ENCODE measurements at regions not wholly inside any gene's neighbourhood (a gene's known extent, or its start where the extent isn't known, plus 50 kb on each side); places are given as distances from the start of the nearest gene placed in this dataset.

DNA sequence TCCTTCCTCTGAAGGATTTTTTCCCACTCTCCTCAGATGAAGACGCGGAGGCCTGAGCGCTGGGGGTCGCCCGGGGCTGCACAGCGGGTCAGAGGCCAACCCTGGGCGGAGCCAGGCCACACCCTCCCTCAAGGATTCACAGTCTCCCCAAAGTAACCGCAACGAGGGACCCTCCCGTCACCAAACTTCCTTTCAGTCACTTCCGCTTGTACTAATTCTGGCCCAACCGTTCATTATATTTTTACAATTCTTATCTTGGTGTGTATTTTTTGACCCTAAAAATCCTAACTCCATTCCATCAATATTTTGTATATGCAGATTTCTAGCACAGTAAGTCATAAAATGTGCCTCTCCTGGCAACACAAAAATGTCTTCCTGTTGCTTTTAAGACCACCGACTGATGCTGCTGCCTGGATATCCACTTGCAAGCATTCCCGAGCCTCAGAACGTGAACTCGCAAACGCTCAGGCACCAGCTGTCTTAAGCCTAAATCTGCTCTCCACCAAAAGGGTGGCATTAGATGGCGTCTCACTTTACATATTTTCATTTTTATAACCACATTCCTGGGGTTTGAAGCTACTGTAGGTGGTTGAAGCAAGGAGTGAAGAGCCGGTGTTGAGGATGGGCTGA lies 128.0 kb downstream of the DLL1 start:
- no peaks in the 10 kb centered on the region for H3K9me3 ChIP-seq (ENCODE audit: control insufficient read depth, low read length)
- WGBS: 88% methylated on average over 15 of the region's 19 CpGs
- DNase-seq: no peak
- no peak overlapping the region for H3K23ac ChIP-seq (ENCODE audit: low read length in 2 of 2)
- H3K4me2 ChIP-seq (ENCODE audit: low read length, poor library complexity, severe bottlenecking): no peak overlapping the region
- H2BK5ac ChIP-seq (ENCODE audit: low read depth, low read length, poor library complexity, severe bottlenecking): no peak overlapping the region
- H3K9ac ChIP-seq (ENCODE audit: low read length): no peak overlapping the region
- no peak overlapping the region for H3K4me3 ChIP-seq (ENCODE audit: insufficient read depth in 1 of 2, low read depth in 1 of 2, low read length in 2 of 2)
- H3K4me1 ChIP-seq (ENCODE audit: control insufficient read depth, insufficient read depth, low read depth, low read length): no peaks in the 10 kb centered on the region
- H3K14ac ChIP-seq (ENCODE audit: low read length in 2 of 2): no peak overlapping the region
- no peak overlapping the region for H2AFZ ChIP-seq (ENCODE audit: low read depth, low read length)
- no peak overlapping the region for H3K18ac ChIP-seq (ENCODE audit: low read depth in 1 of 2, low read length in 2 of 2)
- no peak overlapping the region for H2BK15ac ChIP-seq (ENCODE audit: low read depth, poor library complexity, severe bottlenecking)
- H3K27ac ChIP-seq (ENCODE audit: low read length, poor library complexity, severe bottlenecking): no peak overlapping the region
- H2BK120ac ChIP-seq (ENCODE audit: low read depth, low read length): no peak overlapping the region
- H3K36me3 ChIP-seq (ENCODE audit: control insufficient read depth in 1 of 2, insufficient read depth in 2 of 2, low read depth in 1 of 2, low read length in 2 of 2): peaks cover 0 to 4% of the 10 kb centered on the region in 2 experiments
- H4K8ac ChIP-seq (ENCODE audit: low read length): no peak overlapping the region
- H2AK5ac ChIP-seq (ENCODE audit: low read length, severe bottlenecking): no peak overlapping the region
- H3K4ac ChIP-seq (ENCODE audit: low read depth in 1 of 2, low read length in 2 of 2): no peak overlapping the region
- peaks cover 0 to 41% of the 10 kb centered on the region in 2 experiments for H3K27me3 ChIP-seq (ENCODE audit: control insufficient read depth in 1 of 2, insufficient read depth in 1 of 2, low read length in 2 of 2)
- no peaks in the 10 kb centered on the region for H3K79me1 ChIP-seq (replicated peaks; ENCODE audit: low read length, poor library complexity, severe bottlenecking)
- no peak overlapping the region for H2BK12ac ChIP-seq (ENCODE audit: low read length in 2 of 2)
- no peak overlapping the region for H4K91ac ChIP-seq (ENCODE audit: low read length)

DNA sequence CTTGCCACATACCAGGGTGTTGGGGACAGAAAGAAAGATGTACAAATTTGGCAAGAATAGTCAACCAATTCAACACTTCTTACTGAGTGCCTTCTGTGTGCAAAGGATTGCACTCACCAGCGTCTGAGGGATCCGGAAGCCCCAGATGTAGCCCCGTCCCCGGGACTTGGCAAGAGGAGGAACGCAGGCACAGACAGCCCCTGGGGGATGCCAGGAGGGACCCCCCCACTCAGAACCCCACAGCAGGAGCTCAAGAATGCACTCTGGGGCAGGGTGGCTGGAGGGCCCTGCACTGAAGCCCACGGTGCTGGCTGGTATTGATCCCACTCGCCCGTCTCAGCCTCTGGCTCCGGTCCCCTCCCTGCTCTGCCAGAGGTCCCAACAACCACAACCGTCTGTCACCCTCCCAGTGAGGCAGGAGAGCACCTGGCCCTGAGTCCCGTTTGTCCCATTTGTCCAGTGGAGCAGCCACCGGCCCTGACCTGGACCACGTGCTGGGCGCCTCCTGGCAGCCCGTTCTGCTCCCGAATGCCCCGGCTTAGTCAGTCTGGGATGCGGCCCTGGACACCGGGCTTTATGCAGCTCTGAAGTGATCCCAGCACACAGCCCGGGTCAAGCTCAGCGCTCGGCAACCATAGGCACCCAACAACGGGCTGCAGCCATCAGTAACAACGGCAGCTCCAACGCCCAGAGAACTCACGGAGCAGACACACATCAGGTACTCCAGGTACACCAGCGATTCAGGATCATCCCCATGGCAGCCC lies 128.7 kb downstream of the DLL1 start:
- WGBS: 93% methylated on average over 27 of the region's 27 CpGs
- no peak overlapping the region for H3K9ac ChIP-seq (ENCODE audit: low read length)
- no peaks in the 10 kb centered on the region for H3K9me3 ChIP-seq (ENCODE audit: control insufficient read depth, low read length)
- no peak overlapping the region for H3K4me3 ChIP-seq (ENCODE audit: insufficient read depth in 1 of 2, low read depth in 1 of 2, low read length in 2 of 2)
- H3K36me3 ChIP-seq (ENCODE audit: control insufficient read depth in 1 of 2, insufficient read depth in 2 of 2, low read depth in 1 of 2, low read length in 2 of 2): peaks cover 0 to 4% of the 10 kb centered on the region in 2 experiments
- H4K8ac ChIP-seq (ENCODE audit: low read length): no peak overlapping the region
- no peak overlapping the region for H3K4me2 ChIP-seq (ENCODE audit: low read length, poor library complexity, severe bottlenecking)
- no peak overlapping the region for H2BK5ac ChIP-seq (ENCODE audit: low read depth, low read length, poor library complexity, severe bottlenecking)
- H3K4ac ChIP-seq (ENCODE audit: low read depth in 1 of 2, low read length in 2 of 2): no peak overlapping the region
- H2BK15ac ChIP-seq (ENCODE audit: low read depth, poor library complexity, severe bottlenecking): no peak overlapping the region
- H3K23ac ChIP-seq (ENCODE audit: low read length in 2 of 2): no peak overlapping the region
- H3K4me1 ChIP-seq (ENCODE audit: control insufficient read depth, insufficient read depth, low read depth, low read length): no peaks in the 10 kb centered on the region
- no peak for DNase-seq
- H3K79me1 ChIP-seq (replicated peaks; ENCODE audit: low read length, poor library complexity, severe bottlenecking): no peaks in the 10 kb centered on the region
- H2AK5ac ChIP-seq (ENCODE audit: low read length, severe bottlenecking): no peak overlapping the region
- no peak overlapping the region for H3K18ac ChIP-seq (ENCODE audit: low read depth in 1 of 2, low read length in 2 of 2)
- no peak overlapping the region for H3K27ac ChIP-seq (ENCODE audit: low read length, poor library complexity, severe bottlenecking)
- H4K91ac ChIP-seq (ENCODE audit: low read length): no peak overlapping the region
- H2AFZ ChIP-seq (ENCODE audit: low read depth, low read length): no peak overlapping the region
- no peak overlapping the region for H3K14ac ChIP-seq (ENCODE audit: low read length in 2 of 2)
- no peak overlapping the region for H2BK12ac ChIP-seq (ENCODE audit: low read length in 2 of 2)
- peaks cover 0 to 41% of the 10 kb centered on the region in 2 experiments for H3K27me3 ChIP-seq (ENCODE audit: control insufficient read depth in 1 of 2, insufficient read depth in 1 of 2, low read length in 2 of 2)
- H2BK120ac ChIP-seq (ENCODE audit: low read depth, low read length): no peak overlapping the region

DNA sequence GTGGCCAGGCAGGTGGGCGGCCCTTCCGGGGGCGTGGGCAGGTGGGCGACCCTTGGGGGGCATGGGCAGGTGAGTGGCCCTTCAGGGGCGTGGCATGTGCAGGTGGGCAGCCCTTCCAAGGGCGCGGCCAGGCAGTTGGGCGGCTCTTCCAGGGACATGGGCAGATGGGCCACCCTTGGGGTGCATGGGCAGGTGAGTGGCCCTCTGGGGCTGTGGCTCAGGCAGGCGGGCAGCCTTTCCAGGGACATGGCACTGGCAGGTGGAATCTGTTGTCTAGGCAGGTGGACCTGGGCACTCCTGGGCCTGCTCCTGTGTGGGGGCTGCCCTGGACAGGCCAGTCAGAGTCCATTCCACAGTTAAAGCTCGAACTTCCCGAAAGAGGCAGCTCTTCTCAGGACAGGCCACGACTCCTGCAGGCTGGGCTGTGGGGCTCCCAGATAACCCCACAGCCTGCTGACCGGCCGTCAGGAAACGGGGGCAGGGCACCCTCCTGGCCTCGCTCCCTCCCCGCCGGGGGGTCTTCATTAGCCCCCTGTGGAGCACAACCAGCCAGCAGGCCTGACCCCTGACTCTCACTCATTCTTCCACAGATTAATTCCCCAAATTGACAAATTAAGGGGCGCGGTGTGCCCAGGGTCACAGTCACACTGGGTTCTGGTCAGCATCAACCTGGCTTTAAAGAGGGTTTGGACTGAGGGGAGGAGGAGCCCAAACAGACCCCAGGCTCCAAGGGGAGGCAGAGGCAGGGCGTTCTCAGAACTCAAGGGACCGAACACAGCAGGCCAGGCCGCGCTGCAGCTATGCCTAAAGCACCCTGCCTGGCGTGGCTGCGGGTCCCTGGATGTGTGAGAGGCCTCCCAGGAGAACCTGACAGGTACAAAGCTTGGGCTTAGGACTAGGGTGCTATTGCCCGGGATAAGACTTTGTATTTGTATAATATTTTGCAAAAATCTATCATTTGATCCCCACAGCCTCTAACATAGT lies 130.0 kb downstream of the DLL1 start:
- no peak overlapping the region for H3K14ac ChIP-seq (ENCODE audit: low read length in 2 of 2)
- no peak overlapping the region for H3K4me3 ChIP-seq (ENCODE audit: insufficient read depth in 1 of 2, low read depth in 1 of 2, low read length in 2 of 2)
- no peak overlapping the region for H2BK120ac ChIP-seq (ENCODE audit: low read depth, low read length)
- no peak overlapping the region for H3K4ac ChIP-seq (ENCODE audit: low read depth in 1 of 2, low read length in 2 of 2)
- peak overlapping the region; percentile 22 for H4K91ac ChIP-seq (ENCODE audit: low read length)
- H3K27me3 ChIP-seq (ENCODE audit: control insufficient read depth in 1 of 2, insufficient read depth in 1 of 2, low read length in 2 of 2): peaks cover 0 to 34% of the 10 kb centered on the region in 2 experiments
- WGBS: 92% methylated on average over 25 of the region's 27 CpGs
- no peak overlapping the region for H3K18ac ChIP-seq (ENCODE audit: low read depth in 1 of 2, low read length in 2 of 2)
- H3K4me1 ChIP-seq (ENCODE audit: control insufficient read depth, insufficient read depth, low read depth, low read length): no peaks in the 10 kb centered on the region
- H3K4me2 ChIP-seq (ENCODE audit: low read length, poor library complexity, severe bottlenecking): no peak overlapping the region
- H2BK5ac ChIP-seq (ENCODE audit: low read depth, low read length, poor library complexity, severe bottlenecking): no peak overlapping the region
- no peaks in the 10 kb centered on the region for H3K9me3 ChIP-seq (ENCODE audit: control insufficient read depth, low read length)
- H3K9ac ChIP-seq (ENCODE audit: low read length): no peak overlapping the region
- no peak overlapping the region for H3K23ac ChIP-seq (ENCODE audit: low read length in 2 of 2)
- peaks cover 0 to 4% of the 10 kb centered on the region in 2 experiments for H3K36me3 ChIP-seq (ENCODE audit: control insufficient read depth in 1 of 2, insufficient read depth in 2 of 2, low read depth in 1 of 2, low read length in 2 of 2)
- no peak overlapping the region for H2BK15ac ChIP-seq (ENCODE audit: low read depth, poor library complexity, severe bottlenecking)
- no peak overlapping the region for H4K8ac ChIP-seq (ENCODE audit: low read length)
- H3K79me1 ChIP-seq (replicated peaks; ENCODE audit: low read length, poor library complexity, severe bottlenecking): no peaks in the 10 kb centered on the region
- no peak overlapping the region for H3K27ac ChIP-seq (ENCODE audit: low read length, poor library complexity, severe bottlenecking)
- no peak for DNase-seq
- H2BK12ac ChIP-seq (ENCODE audit: low read length in 2 of 2): no peak overlapping the region
- no peak overlapping the region for H2AK5ac ChIP-seq (ENCODE audit: low read length, severe bottlenecking)
- no peak overlapping the region for H2AFZ ChIP-seq (ENCODE audit: low read depth, low read length)

Data from mesenchymal stem cell (in vitro differentiated cells and primary cell).